CD4-positive, alpha-beta memory T cell (primary cell): ENCODE measurements at regions not wholly inside any gene's neighbourhood (a gene's known extent, or its start where the extent isn't known, plus 50 kb on each side); places are given as distances from the start of the nearest gene placed in this dataset.

Experiments
- CTCF ChIA-PET: fragments of 350-600 bp; sonication (Branson Sonifier 250); formaldehyde crosslinking; loops from one replicate; lab custom pipeline; 2021; ENCODE audit warnings: inconsistent platforms; ENCODE audit not compliant: partially characterized antibody; lab: Charles Lee
- POLR2A ChIA-PET: fragments of 350-600 bp; sonication (Branson Sonifier 250); formaldehyde crosslinking; loops from one replicate; lab custom pipeline; 2021; ENCODE audit not compliant: partially characterized antibody; lab: Charles Lee
- DNase-seq, 5 donors: peaks; one replicate each; pipeline versions ENCODE4 v3.0.0 to v3.0.0-alpha.2; 2020 to 2022; ENCODE audit warnings: mixed read lengths in 1 of 5
- H3K27ac ChIP-seq: one replicate; pipeline ENCODE4 v1.7.0; 2013; ENCODE audit warnings: low read depth, low read length
- H3K27me3 ChIP-seq: 2 replicates; pipeline ENCODE4 v1.7.0; 2013; ENCODE audit warnings: mild to moderate bottlenecking, low read length, moderate library complexity; ENCODE audit not compliant: insufficient read depth
- H3K36me3 ChIP-seq: 2 replicates; pipeline ENCODE4 v1.7.0; 2013; ENCODE audit warnings: mild to moderate bottlenecking, low read length, moderate library complexity; ENCODE audit not compliant: insufficient read depth
- H3K4me1 ChIP-seq: 2 replicates; pipeline ENCODE4 v1.7.0; 2013; ENCODE audit warnings: mild to moderate bottlenecking, low read length, moderate library complexity; ENCODE audit not compliant: insufficient read depth
- H3K4me3 ChIP-seq, 2 donors: one replicate each; pipeline ENCODE4 v1.7.0; 2013; ENCODE audit warnings: low read length in 2 of 2, mild to moderate bottlenecking in 1 of 2
- H3K9me3 ChIP-seq, 2 donors: one replicate each; pipeline ENCODE4 v1.7.0; 2013; ENCODE audit warnings: low read length in 2 of 2, control low read depth in 1 of 2; ENCODE audit not compliant: control insufficient read depth in 1 of 2
- H3K27ac Mint-ChIP-seq, 7 donors: one replicate each; pipeline ENCODE4 v1.8.0; 2020 to 2021; ENCODE audit warnings: mixed read lengths in 7 of 7, mild to moderate bottlenecking in 6 of 7, inconsistent platforms in 3 of 7, moderate library complexity in 3 of 7
- H3K27me3 Mint-ChIP-seq, 2 donors: one replicate each; pipeline ENCODE4 v1.8.0; 2020 to 2021; ENCODE audit warnings: mixed read lengths in 2 of 2
- H3K36me3 Mint-ChIP-seq, 2 donors: one replicate each; pipeline ENCODE4 v1.8.0; 2020 to 2021; ENCODE audit warnings: mixed read lengths in 2 of 2, inconsistent platforms in 1 of 2, mild to moderate bottlenecking in 1 of 2
- H3K4me1 Mint-ChIP-seq, 4 donors: one replicate each; pipeline ENCODE4 v1.8.0; 2020 to 2021; ENCODE audit warnings: mixed read lengths in 4 of 4, mild to moderate bottlenecking in 1 of 4
- H3K4me3 Mint-ChIP-seq, 8 donors: one replicate each; pipeline ENCODE4 v1.8.0; 2020 to 2021; ENCODE audit warnings: mixed read lengths in 8 of 8, mild to moderate bottlenecking in 7 of 8, moderate library complexity in 6 of 8, inconsistent platforms in 3 of 8
- H3K9me3 Mint-ChIP-seq, 8 donors: one replicate each; pipeline ENCODE4 v1.8.0; 2020 to 2021; ENCODE audit warnings: mixed read lengths in 8 of 8, mild to moderate bottlenecking in 5 of 8, inconsistent platforms in 3 of 8, moderate library complexity in 1 of 8
- intact Hi-C: fragments of 100-400 bp; cut with micrococcal nuclease; formaldehyde crosslinking; loops from one replicate; pipeline ENCODE4 v1.15.1; 2023

GRCh38 chr1:193462629-193463320 lies 276.4 kb upstream of the B3GALT2 start:
- H3K27ac ChIP-seq, result peak overlapping the region; percentile 48
- peaks cover 40 to 68% (median 46%) of the 10 kb centered on the region in 4 donors for H3K4me1 Mint-ChIP-seq
- intact Hi-C loops, result loop anchor here (5.0 to 10.0 kb wide), 2 partner anchors 278 to 295 kb away; partner anchors contain the start of gene B3GALT2

GRCh38 chr1:193458628-193459027 lies 272.2 kb upstream of the B3GALT2 start:
- peaks cover 0 to 2% (median 0%) of the 10 kb centered on the region in 8 donors for H3K9me3 Mint-ChIP-seq
- Histone ChIP-seq H3K27me3 (no peaks in the 10 kb centered on the region), H3K27ac (peak overlapping the region; percentile 67), H3K36me3 (no peaks in the 10 kb centered on the region), H3K4me3 (no peak overlapping the region), H3K4me1 (peaks cover 91% of the 10 kb centered on the region), H3K9me3 (no peaks in the 10 kb centered on the region)
- H3K27me3 Mint-ChIP-seq, result no peaks in the 10 kb centered on the region
- peak; percentile 58 to 78 (median 72) for DNase-seq
- H3K4me3 Mint-ChIP-seq, result peak overlapping the region in 2 of 8 donors; percentile 71
- ChIA-PET POLR2A (interaction anchor here (0.8 to 8.8 kb wide), 32 partner anchors 10 to 831 kb away, joined by 3 to 411 read pairs (median 6); partner anchors contain the start of gene B3GALT2), CTCF (interaction anchor here (1.3 to 1.9 kb wide), 11 partner anchors 9 to 836 kb away, joined by 3 to 9 read pairs (median 5); partner anchors contain the start of gene B3GALT2)
- intact Hi-C loops, result loop anchor here (1.0 to 10.0 kb wide), 5 partner anchors 9 to 596 kb away; no protein-coding TSS in a partner anchor
- peaks cover 33 to 49% (median 37%) of the 10 kb centered on the region in 4 donors for H3K4me1 Mint-ChIP-seq
- H3K36me3 Mint-ChIP-seq, result peaks cover 0 to 4% of the 10 kb centered on the region in 2 donors
- H3K27ac Mint-ChIP-seq, result peak overlapping the region in 1 of 7 donors; percentile 90

More at GRCh38 chr1:193462629-193463320, 276.4 kb upstream of the B3GALT2 start:
- peak overlapping the region in 1 of 2 donors; percentile 6 for H3K4me3 ChIP-seq
- no peaks in the 10 kb centered on the region for H3K36me3 ChIP-seq
- ChIA-PET POLR2A (interaction anchor here (0.6 to 8.8 kb wide), 18 partner anchors 9 to 1243 kb away, joined by 3 to 411 read pairs (median 4); partner anchors contain the start of gene B3GALT2), CTCF (interaction anchor here (0.8 to 1.7 kb wide), 6 partner anchors 10 to 276 kb away, joined by 3 to 7 read pairs (median 4); no protein-coding TSS in a partner anchor)
- peaks cover 0 to 4% of the 10 kb centered on the region in 2 donors for H3K36me3 Mint-ChIP-seq
- H3K27me3 Mint-ChIP-seq, result no peaks in the 10 kb centered on the region
- H3K4me1 ChIP-seq, result peaks cover 67% of the 10 kb centered on the region
- peak overlapping the region in 6 of 7 donors; percentile 87 to 98 (median 94) for H3K27ac Mint-ChIP-seq
- peak; percentile 31 to 59 (median 53) for DNase-seq
- peak overlapping the region; percentile 47 to 84 (median 82) for H3K4me3 Mint-ChIP-seq
- no peaks in the 10 kb centered on the region for H3K27me3 ChIP-seq
- peaks cover 0 to 2% (median 0%) of the 10 kb centered on the region in 8 donors for H3K9me3 Mint-ChIP-seq
- no peaks in the 10 kb centered on the region for H3K9me3 ChIP-seq

- H3K27me3 Mint-ChIP-seq, result no peaks in the 10 kb centered on the region
- POLR2A ChIA-PET, result interaction anchor here (1.0 to 8.8 kb wide), 17 partner anchors 9 to 829 kb away, joined by 3 to 411 read pairs (median 11); partner anchors contain the start of gene B3GALT2
- no peaks in the 10 kb centered on the region for H3K36me3 ChIP-seq
- peak overlapping the region in 1 of 2 donors; percentile 28 for H3K4me3 ChIP-seq
- peak; percentile 62 to 79 (median 75) for DNase-seq
- intact Hi-C loops, result loop anchor here (1.0 to 10.0 kb wide), 5 partner anchors 8 to 597 kb away; no protein-coding TSS in a partner anchor
- no peaks in the 10 kb centered on the region for H3K27me3 ChIP-seq
- H3K27ac Mint-ChIP-seq, result no peak overlapping the region
- peaks cover 0 to 4% of the 10 kb centered on the region in 2 donors for H3K36me3 Mint-ChIP-seq
- no peak overlapping the region for H3K4me3 Mint-ChIP-seq
- H3K4me1 ChIP-seq, result peaks cover 85% of the 10 kb centered on the region
- H3K9me3 Mint-ChIP-seq, result peaks cover 0 to 2% (median 0%) of the 10 kb centered on the region in 8 donors
- H3K27ac ChIP-seq, result peak overlapping the region; percentile 67
- peaks cover 23 to 39% (median 28%) of the 10 kb centered on the region in 4 donors for H3K4me1 Mint-ChIP-seq
- CTCF ChIA-PET, result interaction anchor here (1.1 to 1.7 kb wide), 8 partner anchors 8 to 272 kb away, joined by 3 to 6 read pairs (median 4); partner anchors contain the start of gene B3GALT2
- no peaks in the 10 kb centered on the region for H3K9me3 ChIP-seq
Observed at GRCh38 chr1:193457676-193458075, 271.3 kb upstream of the B3GALT2 start.

DNA sequence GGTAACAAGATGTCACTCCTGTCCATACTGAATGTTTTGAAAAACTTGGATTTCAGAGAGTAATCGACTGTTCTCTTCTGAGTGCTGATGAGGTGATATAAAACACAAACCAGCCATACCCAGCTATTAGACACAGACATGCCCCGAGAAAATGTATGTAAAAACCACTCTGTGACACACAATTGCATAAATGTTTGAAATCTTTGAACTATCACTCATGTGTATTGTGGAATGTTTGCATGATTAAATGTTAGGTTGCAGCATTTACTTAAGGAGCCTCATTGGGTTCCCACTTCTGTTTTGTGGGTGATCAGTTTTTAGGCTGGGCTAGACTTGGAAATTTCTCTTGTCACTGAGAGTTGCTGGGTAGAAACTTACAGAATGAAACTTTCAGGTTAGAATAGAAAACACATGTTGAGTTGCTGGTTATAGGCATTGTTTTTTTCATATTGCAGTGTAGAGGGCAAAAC lies 270.4 kb upstream of the B3GALT2 start:
- intact Hi-C loops, result loop anchor here (5.0 to 10.0 kb wide), 3 partner anchors 40 to 598 kb away; no protein-coding TSS in a partner anchor
- CTCF ChIA-PET, result interaction anchor here (1.5 kb wide), 1 partner anchor 50 kb away, joined by 3 read pairs; no protein-coding TSS in a partner anchor
- no peak overlapping the region for H3K27ac Mint-ChIP-seq
- POLR2A ChIA-PET, result interaction anchor here (1.0 to 8.8 kb wide), 10 partner anchors 8 to 272 kb away, joined by 3 to 411 read pairs (median 21); partner anchors contain the start of gene B3GALT2
- Histone ChIP-seq H3K27me3 (no peaks in the 10 kb centered on the region), H3K4me1 (peaks cover 77% of the 10 kb centered on the region), H3K4me3 (peak overlapping the region in 1 of 2 donors; percentile 28), H3K36me3 (no peaks in the 10 kb centered on the region), H3K9me3 (no peaks in the 10 kb centered on the region), H3K27ac (peak overlapping the region; percentile 67)
- peaks cover 21 to 33% (median 25%) of the 10 kb centered on the region in 4 donors for H3K4me1 Mint-ChIP-seq
- H3K4me3 Mint-ChIP-seq, result no peak overlapping the region
- peaks cover 0 to 2% (median 0%) of the 10 kb centered on the region in 8 donors for H3K9me3 Mint-ChIP-seq
- H3K36me3 Mint-ChIP-seq, result peaks cover 0 to 4% of the 10 kb centered on the region in 2 donors
- DNase-seq, result peak in 1 of 5 donors; percentile 26
- no peaks in the 10 kb centered on the region for H3K27me3 Mint-ChIP-seq

DNA sequence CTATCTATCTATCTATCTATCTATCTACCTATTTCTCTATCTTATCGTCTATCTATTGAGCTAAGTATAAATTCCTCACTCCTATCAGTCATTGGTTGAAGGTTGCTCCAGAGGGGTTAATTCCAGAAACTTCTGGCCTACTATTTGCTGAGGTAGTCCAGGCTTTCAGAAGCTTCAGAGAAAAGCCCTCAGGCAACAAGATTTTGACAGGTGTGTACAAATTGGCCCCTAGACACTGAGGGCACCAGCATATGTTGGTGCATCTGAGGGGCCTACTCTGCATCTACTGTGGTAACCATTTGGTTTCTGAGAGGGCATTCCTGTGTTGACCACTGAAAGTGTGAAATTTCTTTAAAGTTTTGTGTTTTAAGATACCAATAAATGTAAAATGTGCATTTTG lies 265.2 kb upstream of the B3GALT2 start:
- Histone ChIP-seq H3K9me3 (no peaks in the 10 kb centered on the region), H3K36me3 (no peaks in the 10 kb centered on the region), H3K4me3 (no peak overlapping the region), H3K27me3 (no peaks in the 10 kb centered on the region), H3K27ac (no peak overlapping the region), H3K4me1 (peaks cover 41% of the 10 kb centered on the region)
- intact Hi-C loops, result loop anchor here (2.0 to 10.0 kb wide), 2 partner anchors 603 to 845 kb away; no protein-coding TSS in a partner anchor
- Mint-ChIP-seq H3K4me1 (peaks cover 16 to 23% (median 18%) of the 10 kb centered on the region in 4 donors), H3K27me3 (no peaks in the 10 kb centered on the region), H3K4me3 (no peak overlapping the region), H3K9me3 (peaks cover 0 to 4% (median 0%) of the 10 kb centered on the region in 8 donors), H3K36me3 (no peaks in the 10 kb centered on the region), H3K27ac (no peak overlapping the region)
- DNase-seq, result no peak
- CTCF ChIA-PET, result interaction anchor here (1.0 to 1.2 kb wide), 2 partner anchors 261 to 300 kb away, joined by 3 read pairs; no protein-coding TSS in a partner anchor
- POLR2A ChIA-PET, result interaction anchor here (5.0 kb wide), 1 partner anchor 27 kb away, joined by 21 read pairs; no protein-coding TSS in a partner anchor

DNA sequence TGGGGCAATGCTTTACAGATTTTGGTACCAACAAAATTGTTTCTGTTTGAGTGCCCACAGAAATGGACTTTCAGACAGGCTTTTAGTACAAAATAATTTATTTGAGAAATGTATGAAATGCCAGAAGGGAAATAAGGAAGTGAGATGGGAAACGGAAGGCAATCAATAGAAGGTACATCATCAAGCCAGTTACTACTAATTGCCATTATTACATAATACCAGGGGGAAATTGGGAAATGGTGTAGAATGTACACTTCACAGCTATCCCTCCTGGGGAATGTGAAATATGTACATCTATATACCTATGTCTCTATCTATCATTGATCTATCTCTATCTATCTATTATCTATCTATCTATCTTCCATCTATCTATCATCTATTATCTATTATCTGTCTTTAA lies 264.6 kb upstream of the B3GALT2 start:
- ChIA-PET CTCF (interaction anchor here (1.0 to 1.2 kb wide), 2 partner anchors 261 to 300 kb away, joined by 3 read pairs; no protein-coding TSS in a partner anchor), POLR2A (interaction anchor here (5.0 kb wide), 1 partner anchor 28 kb away, joined by 21 read pairs; no protein-coding TSS in a partner anchor)
- H3K27ac Mint-ChIP-seq, result no peak overlapping the region
- intact Hi-C loops, result loop anchor here (10.0 kb wide), 1 partner anchor 604 kb away; no protein-coding TSS in a partner anchor
- no peaks in the 10 kb centered on the region for H3K36me3 ChIP-seq
- H3K4me1 ChIP-seq, result peaks cover 35% of the 10 kb centered on the region
- H3K27me3 ChIP-seq, result no peaks in the 10 kb centered on the region
- no peak for DNase-seq
- no peaks in the 10 kb centered on the region for H3K9me3 ChIP-seq
- H3K27ac ChIP-seq, result no peak overlapping the region
- no peak overlapping the region for H3K4me3 ChIP-seq
- H3K4me3 Mint-ChIP-seq, result no peak overlapping the region
- H3K36me3 Mint-ChIP-seq, result no peaks in the 10 kb centered on the region
- no peaks in the 10 kb centered on the region for H3K27me3 Mint-ChIP-seq
- peaks cover 0 to 4% (median 0%) of the 10 kb centered on the region in 8 donors for H3K9me3 Mint-ChIP-seq
- H3K4me1 Mint-ChIP-seq, result peaks cover 16 to 23% (median 18%) of the 10 kb centered on the region in 4 donors
